Ectodermal cell (in vitro differentiated cells): ENCODE measurements at regions not wholly inside any gene's neighbourhood (a gene's known extent, or its start where the extent isn't known, plus 50 kb on each side); places are given as distances from the start of the nearest gene placed in this dataset.

Experiments used
- H3K27ac ChIP-seq: 2 replicates; pipeline ENCODE4 v1.7.0; 2013; ENCODE audit warnings: mild to moderate bottlenecking, low read depth, low read length; ENCODE audit not compliant: insufficient read depth, poor library complexity, severe bottlenecking
- H3K27me3 ChIP-seq: 2 replicates; pipeline ENCODE4 v1.7.0; 2013; ENCODE audit warnings: mild to moderate bottlenecking, low read length; ENCODE audit not compliant: insufficient read depth, control insufficient read depth, poor library complexity, severe bottlenecking
- H3K36me3 ChIP-seq: one replicate; pipeline ENCODE4 v1.7.0; 2013; ENCODE audit warnings: low read length; ENCODE audit not compliant: control insufficient read depth, insufficient read depth
- H3K4me1 ChIP-seq: one replicate; pipeline ENCODE4 v1.7.0; 2013; ENCODE audit warnings: low read length; ENCODE audit not compliant: control insufficient read depth, insufficient read depth
- H3K4me3 ChIP-seq: 2 replicates; pipeline ENCODE4 v1.7.0; 2013; ENCODE audit warnings: low read depth, low read length, control low read depth; ENCODE audit not compliant: insufficient read depth
- H3K9me3 ChIP-seq: 2 replicates; pipeline ENCODE4 v1.7.0; 2013; ENCODE audit warnings: mild to moderate bottlenecking, low read length, moderate library complexity; ENCODE audit not compliant: control insufficient read depth
- WGBS, 2 experiments: methylation state at CpG; one replicate each; pipeline ENCODE4 v1.1.7; 2013; ENCODE audit warnings: missing lambda C conversion rate in 2 of 2; 5-methylcytosine and 5-hydroxymethylcytosine counted together

DNA sequence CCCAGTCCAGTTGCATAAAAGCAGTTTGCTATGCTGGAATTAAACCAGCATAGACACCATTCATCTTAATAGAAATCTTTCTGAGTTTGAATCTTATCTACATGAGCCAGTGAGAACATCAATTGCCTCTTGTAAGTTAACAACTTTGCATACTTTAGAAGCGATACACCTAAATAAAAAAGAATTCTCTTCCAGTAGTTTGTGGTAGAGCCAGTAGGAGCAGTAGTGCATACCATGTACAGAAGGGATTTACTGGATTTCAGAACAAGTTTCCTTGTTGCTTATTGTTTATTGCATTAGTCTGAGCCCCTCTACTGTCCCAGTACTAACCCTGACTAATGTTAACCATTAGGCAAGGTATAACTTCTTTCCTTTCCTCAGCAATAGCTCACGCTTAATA, 313.1 kb downstream of the TGFB2 start:
- Histone ChIP-seq H3K4me3 (no peak overlapping the region), H3K9me3 (no peaks in the 10 kb centered on the region), H3K27ac (no peak overlapping the region), H3K27me3 (no peaks in the 10 kb centered on the region), H3K36me3 (no peaks in the 10 kb centered on the region), H3K4me1 (no peaks in the 10 kb centered on the region)
- WGBS, 2 experiments = 100% methylated on average over 1 to 2 of the region's 2 CpGs

DNA sequence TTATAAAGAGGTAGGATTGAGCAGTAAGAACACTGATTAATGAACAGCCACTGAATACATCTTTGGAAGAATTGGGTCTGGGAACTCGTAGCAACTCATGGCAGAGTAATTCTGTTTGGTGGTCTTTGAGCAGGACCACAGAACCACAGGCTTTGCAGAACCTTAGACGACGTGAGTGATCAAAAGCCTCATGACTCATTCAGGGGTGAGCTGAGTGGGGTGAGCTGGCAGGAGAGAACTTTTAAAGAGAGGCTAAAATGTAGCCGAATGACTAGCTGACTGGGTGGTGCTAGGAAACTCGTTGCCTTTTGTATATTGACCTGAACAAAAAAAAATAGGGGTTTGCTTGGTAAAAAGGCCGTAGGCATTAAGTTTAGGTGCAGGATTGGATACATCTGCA, 313.8 kb downstream of the TGFB2 start:
- 81 to 84% methylated on average over 6 of the region's 6 CpGs for WGBS, 2 experiments
- Histone ChIP-seq H3K4me3 (no peak overlapping the region), H3K4me1 (no peaks in the 10 kb centered on the region), H3K9me3 (no peaks in the 10 kb centered on the region), H3K27me3 (no peaks in the 10 kb centered on the region), H3K36me3 (no peaks in the 10 kb centered on the region), H3K27ac (no peak overlapping the region)

DNA sequence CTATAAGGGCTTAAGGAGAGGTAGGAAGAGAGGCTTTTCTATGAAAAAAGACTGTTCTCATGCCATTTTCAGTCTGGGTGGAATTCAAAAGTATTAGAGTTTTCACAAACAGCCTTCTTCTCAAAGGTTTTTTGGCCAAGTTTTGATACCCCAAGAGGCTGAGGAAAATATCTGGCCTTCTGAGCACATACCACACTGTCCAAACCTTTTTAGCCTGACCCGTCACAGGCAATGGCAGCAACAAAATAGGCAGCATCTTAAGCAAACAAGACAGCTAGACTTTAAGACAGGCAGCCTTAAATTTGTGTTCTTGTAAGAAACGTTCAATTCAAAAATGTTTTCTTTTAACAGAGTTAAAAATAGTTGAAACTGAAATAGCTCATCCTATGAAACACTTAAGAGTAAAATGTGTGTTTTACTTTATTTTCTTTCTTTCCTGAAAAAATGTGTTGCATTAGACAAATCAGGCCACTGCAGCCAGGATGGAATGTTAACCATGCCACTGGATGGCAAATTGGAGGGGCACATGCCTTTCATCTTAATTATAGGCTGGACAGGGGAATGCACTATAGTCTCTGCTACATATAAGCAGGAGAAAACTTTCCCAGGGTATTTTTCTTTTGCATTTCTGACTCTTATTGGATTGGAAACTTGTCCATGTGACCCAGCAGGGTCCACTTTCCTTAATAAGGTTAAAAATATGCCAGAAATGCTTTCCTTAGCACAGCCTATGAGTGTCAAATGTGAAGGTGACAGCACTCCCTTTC, 315.0 kb downstream of the TGFB2 start:
- Histone ChIP-seq H3K36me3 (no peaks in the 10 kb centered on the region), H3K27me3 (no peaks in the 10 kb centered on the region), H3K9me3 (no peaks in the 10 kb centered on the region), H3K27ac (no peak overlapping the region), H3K4me3 (no peak overlapping the region), H3K4me1 (no peaks in the 10 kb centered on the region)
- 94 to 100% methylated on average over 1 to 2 of the region's 2 CpGs for WGBS, 2 experiments

DNA sequence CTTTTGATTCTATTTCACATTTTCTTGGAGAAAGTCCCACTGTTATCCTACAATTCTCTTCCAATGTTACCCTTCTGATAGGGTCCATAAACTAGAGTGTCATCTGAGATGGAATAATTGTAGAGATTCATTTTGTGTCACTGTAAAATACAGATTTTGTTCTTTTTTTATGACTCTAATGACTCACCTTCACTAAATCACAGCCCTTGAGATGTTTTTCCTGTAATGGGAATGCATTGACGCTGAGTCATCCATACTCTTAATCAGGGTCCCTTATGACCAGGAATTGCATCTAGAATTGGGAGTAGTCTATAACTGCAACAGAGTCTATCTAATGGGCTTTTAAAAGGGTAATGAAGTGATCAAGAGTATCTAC, 315.5 kb downstream of the TGFB2 start:
- no peak overlapping the region for H3K4me3 ChIP-seq
- no peaks in the 10 kb centered on the region for H3K36me3 ChIP-seq
- no peaks in the 10 kb centered on the region for H3K27me3 ChIP-seq
- no peaks in the 10 kb centered on the region for H3K9me3 ChIP-seq
- H3K27ac ChIP-seq = no peak overlapping the region
- WGBS, 2 experiments = 100% methylated on average over 1 of the region's 1 CpG
- H3K4me1 ChIP-seq = no peaks in the 10 kb centered on the region

DNA sequence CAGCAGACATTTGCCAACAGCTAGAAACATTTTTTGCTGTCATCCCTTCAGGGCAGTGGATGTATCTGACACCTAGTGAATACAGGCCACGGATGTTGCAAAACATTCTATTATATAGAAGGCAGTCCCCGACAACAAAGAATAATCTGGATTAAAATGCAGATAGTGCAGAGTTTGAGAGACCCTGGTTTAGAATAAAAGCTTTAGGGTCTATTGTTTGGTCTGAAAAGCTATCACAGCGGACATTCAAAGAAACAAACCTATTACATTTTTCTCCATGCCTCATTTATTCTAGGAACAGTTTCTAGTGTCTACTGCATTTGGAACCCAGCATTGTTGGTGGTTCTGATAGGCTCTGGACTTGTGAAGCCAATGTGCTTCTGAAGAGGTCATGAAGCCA, 316.3 kb downstream of the TGFB2 start:
- 93 to 97% methylated on average over 2 to 3 of the region's 3 CpGs for WGBS, 2 experiments
- Histone ChIP-seq H3K4me3 (no peak overlapping the region), H3K4me1 (no peaks in the 10 kb centered on the region), H3K36me3 (no peaks in the 10 kb centered on the region), H3K9me3 (no peaks in the 10 kb centered on the region), H3K27me3 (no peaks in the 10 kb centered on the region), H3K27ac (no peak overlapping the region)

DNA sequence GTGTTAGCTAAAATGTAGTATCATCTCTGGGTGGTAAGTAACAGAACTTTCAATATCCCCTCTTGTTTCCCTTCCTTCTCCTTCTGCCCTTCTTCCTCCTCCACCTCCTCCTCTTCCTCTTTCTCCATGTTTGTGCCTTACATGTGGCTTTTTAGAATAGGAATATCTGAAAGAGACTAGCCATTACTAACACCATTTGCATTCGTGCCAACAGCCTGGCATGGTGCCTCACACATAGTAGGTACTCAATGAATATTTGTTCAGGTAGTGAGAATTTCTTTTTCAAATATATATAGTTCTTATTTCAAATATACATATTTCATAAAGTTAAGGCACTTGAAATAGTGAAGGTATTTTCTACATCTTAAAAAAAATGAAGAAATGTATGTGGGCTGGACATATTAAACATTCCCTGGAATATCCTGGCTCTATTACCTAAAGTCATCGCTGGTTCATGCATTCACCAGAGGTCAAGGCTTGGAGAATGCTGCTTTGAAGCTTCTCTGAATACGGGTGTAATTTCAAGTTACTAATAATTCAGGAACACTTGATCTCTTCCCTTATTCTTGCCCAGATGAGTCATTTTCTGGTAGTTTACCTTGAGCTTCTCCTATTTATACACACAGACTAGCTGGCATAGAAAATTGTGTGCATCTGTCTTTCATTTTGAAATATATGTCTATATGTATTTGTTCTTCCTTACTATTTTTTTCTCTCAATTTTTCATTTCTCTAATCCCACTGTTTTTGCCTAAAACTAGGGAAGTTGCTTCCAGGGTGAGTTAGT, 319.4 kb downstream of the TGFB2 start:
- WGBS, 2 experiments = 94 to 96% methylated on average over 2 to 3 of the region's 3 CpGs
- no peak overlapping the region for H3K27ac ChIP-seq
- H3K4me3 ChIP-seq = no peak overlapping the region
- no peaks in the 10 kb centered on the region for H3K9me3 ChIP-seq
- no peaks in the 10 kb centered on the region for H3K36me3 ChIP-seq
- no peaks in the 10 kb centered on the region for H3K27me3 ChIP-seq
- no peaks in the 10 kb centered on the region for H3K4me1 ChIP-seq

DNA sequence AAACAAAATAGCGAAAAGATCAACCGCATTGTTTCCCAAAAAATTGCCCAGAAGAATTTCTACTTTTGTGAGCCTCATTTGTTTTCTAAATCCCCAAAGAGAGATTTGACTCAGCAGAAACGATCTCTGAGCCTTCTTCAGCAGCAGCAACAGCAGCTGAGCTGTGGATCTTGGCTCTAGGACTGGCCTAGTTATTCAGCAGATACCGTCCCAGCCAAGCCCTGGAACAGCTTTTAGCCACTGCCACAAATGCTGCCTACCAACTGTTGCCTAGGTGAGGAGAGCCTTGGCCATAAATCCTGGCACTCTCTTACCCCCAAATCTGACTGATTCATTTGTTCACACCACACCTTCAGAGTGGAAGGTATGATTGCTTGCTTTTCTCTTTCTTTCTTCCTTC, 320.1 kb downstream of the TGFB2 start:
- Histone ChIP-seq H3K27me3 (no peaks in the 10 kb centered on the region), H3K27ac (no peak overlapping the region), H3K4me3 (no peak overlapping the region), H3K9me3 (no peaks in the 10 kb centered on the region), H3K4me1 (no peaks in the 10 kb centered on the region), H3K36me3 (no peaks in the 10 kb centered on the region)
- 89 to 94% methylated on average over 4 of the region's 4 CpGs for WGBS, 2 experiments

DNA sequence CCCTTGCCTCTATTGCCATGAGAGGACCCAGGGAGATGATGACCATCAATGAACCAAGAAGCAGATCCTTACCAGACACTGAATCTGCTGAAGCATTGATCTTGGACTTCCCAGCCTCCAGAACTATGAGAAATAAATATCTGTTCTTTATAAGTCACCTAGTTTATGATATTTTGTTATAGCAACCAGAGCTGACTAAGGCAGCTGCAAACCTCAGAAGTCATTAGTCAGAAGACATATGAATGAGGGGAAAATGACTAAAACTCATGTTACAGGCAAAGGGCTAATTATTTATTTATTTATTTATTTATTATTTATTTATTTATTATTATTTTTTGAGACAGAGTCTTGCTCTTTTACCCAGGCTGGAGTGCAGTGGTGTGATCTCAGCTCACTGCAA, 321.1 kb downstream of the TGFB2 start:
- Histone ChIP-seq H3K4me1 (no peaks in the 10 kb centered on the region), H3K9me3 (no peaks in the 10 kb centered on the region)

DNA sequence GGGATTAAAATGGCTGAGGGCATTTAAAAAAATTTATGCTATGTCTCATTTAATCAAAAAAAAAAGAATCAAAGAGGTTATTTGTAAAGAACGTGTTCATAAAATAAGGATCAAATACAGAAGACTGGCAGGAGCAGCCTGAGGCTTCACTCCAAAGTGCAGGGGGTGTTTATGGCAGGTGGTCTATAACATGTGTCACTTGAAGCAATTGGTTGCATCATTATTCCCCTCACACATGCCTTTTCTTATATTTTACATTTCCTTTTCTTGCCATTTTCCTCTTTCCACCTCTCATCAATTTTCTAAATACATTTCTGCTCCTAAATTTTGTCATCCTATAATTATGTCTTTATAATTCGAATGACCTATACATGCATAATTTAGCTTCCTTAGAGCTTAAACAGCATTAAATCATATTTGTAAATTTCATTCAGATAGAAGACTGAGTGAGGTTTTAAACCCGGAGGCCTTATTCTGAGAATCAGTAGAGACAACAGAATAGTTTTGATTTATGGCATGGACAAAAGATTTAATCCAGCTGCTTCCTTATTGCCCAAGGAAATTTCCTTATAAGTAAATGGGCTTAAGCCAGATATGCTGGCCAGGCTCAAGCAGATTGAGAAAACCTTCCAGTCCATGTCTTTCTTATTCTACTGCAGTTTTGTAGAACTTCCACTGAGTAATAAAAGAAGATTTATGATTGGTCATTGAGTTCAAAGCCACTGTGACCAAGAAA, 322.8 kb downstream of the TGFB2 start:
- 92 to 93% methylated on average over 2 to 3 of the region's 3 CpGs for WGBS, 2 experiments
- no peak overlapping the region for H3K4me3 ChIP-seq
- H3K9me3 ChIP-seq = no peaks in the 10 kb centered on the region

More for the DNA sequence above, 321.1 kb downstream of the TGFB2 start:
- Histone ChIP-seq H3K27ac (no peak overlapping the region), H3K36me3 (no peaks in the 10 kb centered on the region), H3K4me3 (no peak overlapping the region), H3K27me3 (no peaks in the 10 kb centered on the region)

DNA sequence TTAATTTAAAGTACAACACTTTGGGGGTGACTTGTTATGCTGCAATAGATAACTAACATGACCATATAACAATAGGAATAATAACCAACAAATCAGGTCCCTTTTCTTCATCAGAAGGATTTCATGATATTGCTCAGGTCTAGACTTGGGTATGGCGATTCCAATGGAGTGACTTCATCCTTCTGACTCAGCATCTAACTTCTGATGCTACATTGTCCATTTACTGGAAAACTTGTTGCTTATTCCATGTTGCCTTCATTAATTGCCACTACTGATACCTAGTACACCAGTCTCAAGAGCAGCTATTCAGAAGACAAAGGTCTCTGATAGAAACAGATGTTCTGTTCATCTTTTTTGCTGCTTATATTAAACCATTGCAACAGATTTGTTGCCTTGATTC, 324.3 kb downstream of the TGFB2 start:
- WGBS, 2 experiments = 97 to 100% methylated on average over 1 of the region's 1 CpG
- Histone ChIP-seq H3K27me3 (no peaks in the 10 kb centered on the region), H3K27ac (no peak overlapping the region), H3K4me3 (no peak overlapping the region), H3K36me3 (no peaks in the 10 kb centered on the region), H3K9me3 (no peaks in the 10 kb centered on the region), H3K4me1 (peaks cover 7% of the 10 kb centered on the region)

More for the DNA sequence above, 322.8 kb downstream of the TGFB2 start:
- no peak overlapping the region for H3K27ac ChIP-seq
- H3K27me3 ChIP-seq = no peaks in the 10 kb centered on the region
- H3K4me1 ChIP-seq = no peaks in the 10 kb centered on the region
- H3K36me3 ChIP-seq = no peaks in the 10 kb centered on the region
